DOHH2 (cell line): ENCODE measurements at regions not wholly inside any gene's neighbourhood (a gene's known extent, or its start where the extent isn't known, plus 50 kb on each side); places are given as distances from the start of the nearest gene placed in this dataset.

ENCODE experiments used
- CTCF ChIP-seq: fragments of 200-600 bp; sonication (generic); IDR thresholded peaks from one replicate; pipeline ENCODE4 v1.5.1; 2014; ENCODE audit warnings: antibody characterized with exemption, mild to moderate bottlenecking, low read depth, low read length; ENCODE audit not compliant: poor library complexity, severe bottlenecking
- EZH2phosphoT487 ChIP-seq: fragments of 200-600 bp; sonication (generic); IDR thresholded peaks from 2 replicates; pipeline ENCODE4 v1.6.1; 2017; ENCODE audit warnings: borderline replicate concordance, mild to moderate bottlenecking, antibody characterized with exemption, low read length, moderate library complexity, mixed read lengths

- TF ChIP-seq CTCF (no peak), EZH2phosphoT487 (no peak)
Observed at GRCh38 chr6:1086446-1087153, 225.3 kb upstream of the FOXQ1 start.
